PFSK-1 (cell line): ENCODE measurements at regions not wholly inside any gene's neighbourhood (a gene's known extent, or its start where the extent isn't known, plus 50 kb on each side); places are given as distances from the start of the nearest gene placed in this dataset.

Experiments
- POLR2AphosphoS5 ChIP-seq: IDR thresholded peaks from 2 replicates; pipeline ENCODE4 v1.6.1; 2012; ENCODE audit warnings: low read depth, mild to moderate bottlenecking, control low read depth, low read length, moderate library complexity
- SIN3A ChIP-seq: IDR thresholded peaks from 2 replicates; pipeline ENCODE4 v1.6.1; 2012; ENCODE audit warnings: mild to moderate bottlenecking, low read length, moderate library complexity, borderline replicate concordance; ENCODE audit not compliant: insufficient read depth
- TAF1 ChIP-seq: IDR thresholded peaks from 2 replicates; pipeline ENCODE4 v1.6.1; 2012; ENCODE audit warnings: low read length, control low read depth, borderline replicate concordance; ENCODE audit not compliant: insufficient read depth
- TF ChIP-seq, protein P1 (sequence below), 2 experiments: IDR thresholded peaks; 2 replicates each; pipeline versions ENCODE4 v1.6.1 to v1.8.0; 2011 to 2012; ENCODE audit warnings: low read depth in 2 of 2, low read length in 2 of 2, control low read depth in 1 of 2, inconsistent platforms in 1 of 2, mild to moderate bottlenecking in 1 of 2, moderate library complexity in 1 of 2; ENCODE audit not compliant: insufficient read depth in 1 of 2

DNA sequence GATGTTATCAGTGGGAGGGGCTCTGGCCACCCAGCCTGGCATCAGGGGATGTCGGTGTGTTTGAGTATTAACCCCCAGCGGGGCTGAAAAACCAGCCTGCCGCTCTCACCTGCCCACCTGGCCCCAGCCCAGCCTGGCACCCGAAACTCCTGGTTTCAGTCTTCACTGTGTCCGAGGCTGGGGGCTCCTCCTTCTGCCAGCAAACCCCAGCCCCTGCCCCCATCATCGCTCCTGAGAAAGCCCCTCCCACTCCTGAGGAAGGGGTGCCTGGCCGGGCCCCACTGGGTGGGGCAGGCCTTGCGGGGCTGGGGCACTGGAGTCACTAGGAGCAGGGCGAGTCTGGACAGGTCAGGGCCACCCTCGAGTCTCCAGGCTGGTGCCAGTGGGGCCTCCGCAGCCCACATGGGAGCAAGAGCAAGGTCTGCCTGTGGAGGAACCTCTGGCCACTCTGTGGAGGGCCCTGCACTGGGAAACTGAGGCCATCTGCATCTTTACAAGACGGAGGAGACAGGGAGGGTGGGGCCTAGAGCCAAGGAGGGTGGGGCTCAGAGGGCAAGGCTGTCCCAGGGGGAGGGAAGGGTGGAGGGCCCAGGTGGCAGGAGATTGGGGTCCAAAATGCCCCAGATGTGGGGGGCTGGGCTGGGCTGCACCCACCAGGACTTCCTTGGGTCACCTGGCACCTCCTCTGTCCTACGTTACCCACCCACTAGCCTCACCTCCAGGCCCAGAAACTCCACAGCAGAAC, 51.5 kb upstream of the NOTCH1 start:
- TF ChIP-seq SIN3A (no peak), POLR2AphosphoS5 (no peak), TAF1 (no peak)
- TF ChIP-seq, protein P1, sequence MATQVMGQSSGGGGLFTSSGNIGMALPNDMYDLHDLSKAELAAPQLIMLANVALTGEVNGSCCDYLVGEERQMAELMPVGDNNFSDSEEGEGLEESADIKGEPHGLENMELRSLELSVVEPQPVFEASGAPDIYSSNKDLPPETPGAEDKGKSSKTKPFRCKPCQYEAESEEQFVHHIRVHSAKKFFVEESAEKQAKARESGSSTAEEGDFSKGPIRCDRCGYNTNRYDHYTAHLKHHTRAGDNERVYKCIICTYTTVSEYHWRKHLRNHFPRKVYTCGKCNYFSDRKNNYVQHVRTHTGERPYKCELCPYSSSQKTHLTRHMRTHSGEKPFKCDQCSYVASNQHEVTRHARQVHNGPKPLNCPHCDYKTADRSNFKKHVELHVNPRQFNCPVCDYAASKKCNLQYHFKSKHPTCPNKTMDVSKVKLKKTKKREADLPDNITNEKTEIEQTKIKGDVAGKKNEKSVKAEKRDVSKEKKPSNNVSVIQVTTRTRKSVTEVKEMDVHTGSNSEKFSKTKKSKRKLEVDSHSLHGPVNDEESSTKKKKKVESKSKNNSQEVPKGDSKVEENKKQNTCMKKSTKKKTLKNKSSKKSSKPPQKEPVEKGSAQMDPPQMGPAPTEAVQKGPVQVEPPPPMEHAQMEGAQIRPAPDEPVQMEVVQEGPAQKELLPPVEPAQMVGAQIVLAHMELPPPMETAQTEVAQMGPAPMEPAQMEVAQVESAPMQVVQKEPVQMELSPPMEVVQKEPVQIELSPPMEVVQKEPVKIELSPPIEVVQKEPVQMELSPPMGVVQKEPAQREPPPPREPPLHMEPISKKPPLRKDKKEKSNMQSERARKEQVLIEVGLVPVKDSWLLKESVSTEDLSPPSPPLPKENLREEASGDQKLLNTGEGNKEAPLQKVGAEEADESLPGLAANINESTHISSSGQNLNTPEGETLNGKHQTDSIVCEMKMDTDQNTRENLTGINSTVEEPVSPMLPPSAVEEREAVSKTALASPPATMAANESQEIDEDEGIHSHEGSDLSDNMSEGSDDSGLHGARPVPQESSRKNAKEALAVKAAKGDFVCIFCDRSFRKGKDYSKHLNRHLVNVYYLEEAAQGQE (IDR thresholded peaks at IDR 0.05; ENCODE audit: insufficient read depth in 1 of 2, low read depth in 2 of 2, low read length in 2 of 2): no peak
